NCI-H345 treated with DMSO at 0.1 percent for 48 hours (cell line): ENCODE measurements at regions not wholly inside any gene's neighbourhood (a gene's known extent, or its start where the extent isn't known, plus 50 kb on each side); places are given as distances from the start of the nearest gene placed in this dataset.
"Not testable (repeated sequence)": the region's sequence is repeated elsewhere in the genome, so short reads cannot be mapped to it uniquely, and the experiment has no call there.

Experiments
- DNase-seq: peaks from one replicate; lab custom pipeline; 2025; ENCODE audit not compliant: unreplicated experiment; lab: John Stamatoyannopoulos, UW

- DNase-seq, result no peak
Measured at GRCh38 chr2:192828175-192828574, 633.4 kb upstream of the TMEFF2 start.

- no peak for DNase-seq
Measured at GRCh38 chr2:192827735-192828134, 633.0 kb upstream of the TMEFF2 start.

- no peak for DNase-seq
Measured at GRCh38 chr2:192814376-192814775, 619.6 kb upstream of the TMEFF2 start.

- DNase-seq, result no peak
Measured at GRCh38 chr2:192813341-192813740, 618.6 kb upstream of the TMEFF2 start.

GRCh38 chr2:192809173-192809572 is 614.4 kb upstream of the TMEFF2 start:
- no peak for DNase-seq

GRCh38 chr2:192783643-192784042 is 588.9 kb upstream of the TMEFF2 start:
- no peak for DNase-seq

- no peak for DNase-seq
Measured at GRCh38 chr2:192775459-192776262, 580.9 kb upstream of the TMEFF2 start.

- DNase-seq, result no peak
Measured at GRCh38 chr2:192775011-192775410, 580.3 kb upstream of the TMEFF2 start.

- no peak for DNase-seq
Measured at GRCh38 chr2:192773044-192773443, 578.3 kb upstream of the TMEFF2 start.

GRCh38 chr2:192749611-192750200 is 555.0 kb upstream of the TMEFF2 start:
- peak; percentile 3 for DNase-seq

- no peak for DNase-seq
Measured at GRCh38 chr2:192741889-192742288, 547.2 kb upstream of the TMEFF2 start.

GRCh38 chr2:192735447-192735846 is 540.7 kb upstream of the TMEFF2 start:
- DNase-seq, result no peak

GRCh38 chr2:192729369-192729768 is 534.6 kb upstream of the TMEFF2 start:
- DNase-seq, result no peak

- DNase-seq, result no peak
Measured at GRCh38 chr2:192725991-192726390, 531.3 kb upstream of the TMEFF2 start.

GRCh38 chr2:192719629-192720028 is 524.9 kb upstream of the TMEFF2 start:
- DNase-seq, result no peak

GRCh38 chr2:192718340-192718739 is 523.6 kb upstream of the TMEFF2 start:
- no peak for DNase-seq

- no peak for DNase-seq
Measured at GRCh38 chr2:192700934-192701333, 506.2 kb upstream of the TMEFF2 start.

- DNase-seq, result no peak
Measured at GRCh38 chr2:192697880-192698279, 503.1 kb upstream of the TMEFF2 start.

- DNase-seq, result no peak
Measured at GRCh38 chr2:192696857-192697256, 502.1 kb upstream of the TMEFF2 start.

- DNase-seq, result no peak
Measured at GRCh38 chr2:192687015-192687414, 492.3 kb upstream of the TMEFF2 start.

- not testable (repeated sequence) for DNase-seq
Measured at GRCh38 chr2:192682511-192682910, 487.8 kb upstream of the TMEFF2 start.

GRCh38 chr2:192675681-192676080 is 480.9 kb upstream of the TMEFF2 start:
- no peak for DNase-seq
